ENCODE measurements at regions not wholly inside any gene's neighbourhood (a gene's known extent, or its start where the extent isn't known, plus 50 kb on each side); places are given as distances from the start of the nearest gene placed in this dataset.

DNA sequence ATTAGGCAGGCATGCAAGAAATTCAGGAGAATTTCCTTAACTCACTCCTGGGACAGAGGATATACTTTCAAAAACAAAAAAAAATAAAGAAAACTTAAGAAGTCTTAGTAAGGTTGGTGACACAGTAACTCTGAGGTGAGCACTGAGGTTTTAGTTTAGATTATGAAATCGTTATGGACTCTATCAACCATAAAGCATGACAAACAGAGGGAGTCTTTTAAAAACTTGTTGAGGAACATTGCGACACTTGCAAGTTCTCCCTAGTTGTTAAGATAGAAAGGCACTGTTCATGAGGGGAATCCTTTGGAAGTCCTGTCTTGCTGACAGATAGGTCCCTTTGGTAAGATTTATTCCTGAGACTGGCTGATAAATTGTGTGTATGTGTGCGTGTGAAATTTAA, 194.3 kb upstream of the ERBB4 start:
- TF ChIP-seq, protein P1, sequence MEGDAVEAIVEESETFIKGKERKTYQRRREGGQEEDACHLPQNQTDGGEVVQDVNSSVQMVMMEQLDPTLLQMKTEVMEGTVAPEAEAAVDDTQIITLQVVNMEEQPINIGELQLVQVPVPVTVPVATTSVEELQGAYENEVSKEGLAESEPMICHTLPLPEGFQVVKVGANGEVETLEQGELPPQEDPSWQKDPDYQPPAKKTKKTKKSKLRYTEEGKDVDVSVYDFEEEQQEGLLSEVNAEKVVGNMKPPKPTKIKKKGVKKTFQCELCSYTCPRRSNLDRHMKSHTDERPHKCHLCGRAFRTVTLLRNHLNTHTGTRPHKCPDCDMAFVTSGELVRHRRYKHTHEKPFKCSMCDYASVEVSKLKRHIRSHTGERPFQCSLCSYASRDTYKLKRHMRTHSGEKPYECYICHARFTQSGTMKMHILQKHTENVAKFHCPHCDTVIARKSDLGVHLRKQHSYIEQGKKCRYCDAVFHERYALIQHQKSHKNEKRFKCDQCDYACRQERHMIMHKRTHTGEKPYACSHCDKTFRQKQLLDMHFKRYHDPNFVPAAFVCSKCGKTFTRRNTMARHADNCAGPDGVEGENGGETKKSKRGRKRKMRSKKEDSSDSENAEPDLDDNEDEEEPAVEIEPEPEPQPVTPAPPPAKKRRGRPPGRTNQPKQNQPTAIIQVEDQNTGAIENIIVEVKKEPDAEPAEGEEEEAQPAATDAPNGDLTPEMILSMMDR (IDR thresholded peaks at IDR 0.05; ENCODE audit: insufficient read depth, low read length, poor library complexity, severe bottlenecking) = no peak
- TF ChIP-seq EZH2phosphoT487 (conservative IDR thresholded peaks at IDR 0.05; ENCODE audit: low read length) = no peak
- H2AFZ ChIP-seq (ENCODE audit: low read depth, low read length, severe bottlenecking) = no peak overlapping the region
- H3K36me3 ChIP-seq (ENCODE audit: low read length) = no peaks in the 10 kb centered on the region
- no peaks in the 10 kb centered on the region for H3K9me3 ChIP-seq (ENCODE audit: insufficient read depth, low read length)
- H3K9me2 ChIP-seq (replicated peaks; ENCODE audit: insufficient read depth, low read length) = no peaks in the 10 kb centered on the region
- H3K4me2 ChIP-seq (ENCODE audit: low read depth, low read length, poor library complexity, severe bottlenecking) = no peak overlapping the region
- no peaks in the 10 kb centered on the region for H4K20me1 ChIP-seq (ENCODE audit: low read depth, low read length)
- no peak overlapping the region for H3K9ac ChIP-seq (ENCODE audit: low read length)
- no peaks in the 10 kb centered on the region for H3K79me2 ChIP-seq (ENCODE audit: insufficient read depth, low read length)
- no peak overlapping the region for H3K4me3 ChIP-seq (ENCODE audit: insufficient read depth, low read length, poor library complexity, severe bottlenecking)
- H3F3A ChIP-seq (ENCODE audit: insufficient read depth) = no peaks in the 10 kb centered on the region
- H3K27ac ChIP-seq (ENCODE audit: low read depth, low read length) = no peak overlapping the region
- H3K27me3 ChIP-seq (ENCODE audit: low read length) = no peaks in the 10 kb centered on the region

DNA sequence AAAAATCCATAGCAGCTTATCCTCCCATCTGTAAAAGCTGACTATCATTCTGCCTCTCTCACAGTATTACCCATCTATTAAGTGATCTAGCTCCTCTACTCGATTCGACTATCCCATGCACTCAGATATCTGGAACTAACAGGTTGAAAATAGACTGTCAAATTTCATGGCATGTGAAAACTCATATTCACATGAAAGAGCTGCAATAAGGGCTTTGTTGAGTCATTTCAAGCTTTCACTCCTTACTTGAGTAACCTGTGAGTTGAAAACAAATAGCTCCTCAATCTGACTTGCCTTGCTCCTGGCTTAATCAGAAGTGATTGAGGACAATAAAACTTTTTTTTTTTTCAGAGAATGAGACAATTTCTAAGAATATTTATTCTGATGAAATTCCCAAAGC, 192.4 kb upstream of the ERBB4 start:
- Histone ChIP-seq H3K27ac (ENCODE audit: low read depth, low read length) (no peak overlapping the region), H3K27me3 (ENCODE audit: low read length) (no peaks in the 10 kb centered on the region), H3K4me3 (ENCODE audit: insufficient read depth, low read length, poor library complexity, severe bottlenecking) (no peak overlapping the region), H3K4me2 (ENCODE audit: low read depth, low read length, poor library complexity, severe bottlenecking) (no peak overlapping the region), H2AFZ (ENCODE audit: low read depth, low read length, severe bottlenecking) (no peak overlapping the region), H4K20me1 (ENCODE audit: low read depth, low read length) (no peaks in the 10 kb centered on the region), H3F3A (ENCODE audit: insufficient read depth) (no peaks in the 10 kb centered on the region), H3K36me3 (ENCODE audit: low read length) (no peaks in the 10 kb centered on the region), H3K9me2 (replicated peaks; ENCODE audit: insufficient read depth, low read length) (no peaks in the 10 kb centered on the region), H3K9ac (ENCODE audit: low read length) (no peak overlapping the region), H3K9me3 (ENCODE audit: insufficient read depth, low read length) (no peaks in the 10 kb centered on the region), H3K79me2 (ENCODE audit: insufficient read depth, low read length) (no peaks in the 10 kb centered on the region)
- TF ChIP-seq, protein P1 (IDR thresholded peaks at IDR 0.05; ENCODE audit: insufficient read depth, low read length, poor library complexity, severe bottlenecking) = no peak
- no peak for TF ChIP-seq EZH2phosphoT487 (conservative IDR thresholded peaks at IDR 0.05; ENCODE audit: low read length)

DNA sequence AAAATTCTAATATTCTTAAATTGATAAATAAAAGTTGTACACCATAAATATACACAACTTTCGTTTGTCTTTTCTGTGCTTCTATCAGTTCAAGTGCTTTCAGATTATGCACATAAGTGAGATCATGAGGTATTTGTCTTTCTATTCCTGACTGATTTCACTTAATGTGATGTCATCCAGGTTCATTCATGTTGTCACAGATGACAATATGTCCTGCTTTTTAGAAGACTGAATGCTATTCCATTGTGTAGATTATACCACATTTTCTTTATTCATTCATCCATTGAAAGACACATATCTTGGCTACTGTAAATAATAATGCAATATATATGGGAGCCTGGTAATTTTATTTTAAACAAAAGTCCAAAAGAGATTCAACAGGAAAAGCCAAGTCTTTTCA, 190.1 kb upstream of the ERBB4 start:
- Histone ChIP-seq H3K9me3 (ENCODE audit: insufficient read depth, low read length) (no peaks in the 10 kb centered on the region), H3K9me2 (replicated peaks; ENCODE audit: insufficient read depth, low read length) (no peaks in the 10 kb centered on the region), H3K79me2 (ENCODE audit: insufficient read depth, low read length) (no peaks in the 10 kb centered on the region), H3K27me3 (ENCODE audit: low read length) (no peaks in the 10 kb centered on the region), H3K4me2 (ENCODE audit: low read depth, low read length, poor library complexity, severe bottlenecking) (no peak overlapping the region), H3K9ac (ENCODE audit: low read length) (no peak overlapping the region), H3F3A (ENCODE audit: insufficient read depth) (no peaks in the 10 kb centered on the region), H4K20me1 (ENCODE audit: low read depth, low read length) (no peaks in the 10 kb centered on the region), H2AFZ (ENCODE audit: low read depth, low read length, severe bottlenecking) (no peak overlapping the region), H3K36me3 (ENCODE audit: low read length) (no peaks in the 10 kb centered on the region), H3K4me3 (ENCODE audit: insufficient read depth, low read length, poor library complexity, severe bottlenecking) (no peak overlapping the region), H3K27ac (ENCODE audit: low read depth, low read length) (no peak overlapping the region)
- TF ChIP-seq, protein P1 (IDR thresholded peaks at IDR 0.05; ENCODE audit: insufficient read depth, low read length, poor library complexity, severe bottlenecking) = no peak
- TF ChIP-seq EZH2phosphoT487 (conservative IDR thresholded peaks at IDR 0.05; ENCODE audit: low read length) = no peak

DNA sequence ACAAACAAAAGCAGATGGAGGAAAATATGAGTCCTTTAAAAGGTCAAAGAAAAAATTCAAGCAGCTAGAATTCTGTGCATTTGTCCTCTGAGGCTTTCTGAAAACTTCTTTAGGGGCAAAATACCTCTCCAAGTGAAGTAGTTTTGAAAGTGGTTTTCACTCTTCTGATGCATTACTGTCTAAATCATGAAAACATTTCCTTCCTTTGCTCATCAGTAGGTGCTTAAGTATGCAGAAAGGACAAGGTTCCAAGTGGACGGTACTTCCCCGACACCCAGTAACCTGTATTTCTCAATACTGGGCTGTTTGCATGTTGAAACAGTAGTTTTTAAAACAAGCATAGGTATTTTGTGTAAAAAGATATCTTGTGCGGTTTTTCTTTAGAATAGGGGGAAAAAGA, 189.1 kb upstream of the ERBB4 start:
- Histone ChIP-seq H4K20me1 (ENCODE audit: low read depth, low read length) (no peaks in the 10 kb centered on the region), H3K79me2 (ENCODE audit: insufficient read depth, low read length) (no peaks in the 10 kb centered on the region), H3K4me2 (ENCODE audit: low read depth, low read length, poor library complexity, severe bottlenecking) (no peak overlapping the region), H2AFZ (ENCODE audit: low read depth, low read length, severe bottlenecking) (no peak overlapping the region), H3K9me3 (ENCODE audit: insufficient read depth, low read length) (no peaks in the 10 kb centered on the region), H3K9me2 (replicated peaks; ENCODE audit: insufficient read depth, low read length) (no peaks in the 10 kb centered on the region), H3K36me3 (ENCODE audit: low read length) (no peaks in the 10 kb centered on the region), H3F3A (ENCODE audit: insufficient read depth) (no peaks in the 10 kb centered on the region), H3K27me3 (ENCODE audit: low read length) (no peaks in the 10 kb centered on the region), H3K4me3 (ENCODE audit: insufficient read depth, low read length, poor library complexity, severe bottlenecking) (no peak overlapping the region), H3K27ac (ENCODE audit: low read depth, low read length) (no peak overlapping the region), H3K9ac (ENCODE audit: low read length) (no peak overlapping the region)
- no peak for TF ChIP-seq EZH2phosphoT487 (conservative IDR thresholded peaks at IDR 0.05; ENCODE audit: low read length)
- TF ChIP-seq, protein P1 (IDR thresholded peaks at IDR 0.05; ENCODE audit: insufficient read depth, low read length, poor library complexity, severe bottlenecking) = no peak
